Spleen (tissue), 11 donors: ENCODE measurements at regions not wholly inside any gene's neighbourhood (a gene's known extent, or its start where the extent isn't known, plus 50 kb on each side); places are given as distances from the start of the nearest gene placed in this dataset.

Experiments used
- DNase-seq: peaks from one replicate; pipeline ENCODE4 v3.0.0-alpha.2; 2020
- H3K27ac ChIP-seq, 8 donors: fragments of 200-600 bp; sonication (generic) in 7 of 8; 1 replicate in 4 of 8; 2 replicates in 4 of 8; pipeline versions ENCODE4 v1.5.0 to v1.8.0; 2016 to 2021; ENCODE audit warnings: inconsistent platforms in 4 of 8, mild to moderate bottlenecking in 4 of 8, moderate library complexity in 1 of 8
- H3K27me3 ChIP-seq, 7 donors: fragments of 200-600 bp; sonication (generic) in 6 of 7; replicated peaks in 1 of 7; 1 replicate in 4 of 7; 2 replicates in 3 of 7; pipeline versions ENCODE4 v1.5.0 to v1.8.0; 2016 to 2021; ENCODE audit warnings: inconsistent platforms in 3 of 7, mild to moderate bottlenecking in 1 of 7
- H3K36me3 ChIP-seq, 6 donors: fragments of 200-600 bp; sonication (generic) in 5 of 6; 1 replicate in 4 of 6; 2 replicates in 2 of 6; pipeline versions ENCODE4 v1.5.0 to v1.8.0; 2016 to 2021; ENCODE audit warnings: inconsistent platforms in 2 of 6
- H3K4me1 ChIP-seq, 6 donors: fragments of 200-600 bp; sonication (generic) in 5 of 6; 1 replicate in 3 of 6; 2 replicates in 3 of 6; pipeline versions ENCODE4 v1.5.0 to v1.8.0; 2016 to 2021; ENCODE audit warnings: inconsistent platforms in 3 of 6
- H3K4me3 ChIP-seq, 8 donors: fragments of 200-600 bp; sonication (generic) in 7 of 8; 1 replicate in 4 of 8; 2 replicates in 4 of 8; pipeline versions ENCODE4 v1.5.0 to v1.8.0; 2016 to 2021; ENCODE audit warnings: inconsistent platforms in 4 of 8, mild to moderate bottlenecking in 4 of 8, moderate library complexity in 2 of 8
- H3K9me3 ChIP-seq, 8 donors: fragments of 200-600 bp; sonication (generic) in 7 of 8; 1 replicate in 4 of 8; 2 replicates in 4 of 8; pipeline versions ENCODE4 v1.5.0 to v1.8.0; 2016 to 2021; ENCODE audit warnings: inconsistent platforms in 4 of 8
- CTCF ChIP-seq, 11 experiments: fragments of 200-600 bp in 7 of 11; fragments of 450-650 bp in 4 of 11; sonication (generic) in 4 of 11; IDR thresholded peaks in 8 of 11; conservative IDR thresholded peaks in 3 of 11; 1 replicate in 7 of 11; 2 replicates in 4 of 11; pipeline versions ENCODE4 v1.4.0 to v1.8.0; 2016 to 2021; ENCODE audit warnings: antibody characterized with exemption in 11 of 11, inconsistent platforms in 4 of 11, mild to moderate bottlenecking in 1 of 11
- POLR2A ChIP-seq, 3 donors: fragments of 450-650 bp; IDR thresholded peaks; one replicate each; pipeline ENCODE4 v1.5.1; 2017; ENCODE audit warnings: antibody characterized with exemption in 3 of 3, mild to moderate bottlenecking in 1 of 3
- POLR2AphosphoS5 ChIP-seq, 3 donors: sonication (generic); formaldehyde crosslinking; IDR thresholded peaks; one replicate each; pipeline ENCODE4 v1.5.1; 2017; ENCODE audit warnings: antibody characterized with exemption in 3 of 3
- WGBS, 5 donors: extraction: QIAGEN DNeasy Blood & Tissue Kit in 3 of 5; methylation state at CpG; one replicate each; pipeline versions ENCODE4 v1.1.5 to v1.1.7; 2013 to 2018; 5-methylcytosine and 5-hydroxymethylcytosine counted together
- intact Hi-C: fragments of 100-400 bp; cut with DNase I; formaldehyde crosslinking; loops from one replicate; pipeline ENCODE4 v1.15.0; 2023; ENCODE audit warnings: low total_unique reads
- donor health status: healthy with polysubstance abuse.
- donor health status: DM: no; HTN: no; CAD: no; lungs with moderate emphysema.
- donor health status: DM: no; HTN: no; CAD: no.
- donor health status: Bipolar disorder and iron deficiency.
- donor health status: healthy.
- donor health status: DM: no; HTN: no; CAD: no.
- donor health status: DM: yes; HTN: yes; CAD: no.

- WGBS, 5 donors = 89 to 98% (median 97%) methylated on average over 2 of the region's 2 CpGs
- no peak for TF ChIP-seq POLR2A (IDR thresholded peaks at IDR 0.05)
- no peak for TF ChIP-seq POLR2AphosphoS5 (IDR thresholded peaks at IDR 0.05)
- TF ChIP-seq CTCF (IDR thresholded peaks at IDR 0.05 in 8 of 11, conservative IDR thresholded peaks at IDR 0.05 in 3 of 11) = no peak
- intact Hi-C loops = no loop called here
Observed at GRCh38 chr9:28678097-28678496, 1104.8 kb upstream of the C9orf72 start.

DNA sequence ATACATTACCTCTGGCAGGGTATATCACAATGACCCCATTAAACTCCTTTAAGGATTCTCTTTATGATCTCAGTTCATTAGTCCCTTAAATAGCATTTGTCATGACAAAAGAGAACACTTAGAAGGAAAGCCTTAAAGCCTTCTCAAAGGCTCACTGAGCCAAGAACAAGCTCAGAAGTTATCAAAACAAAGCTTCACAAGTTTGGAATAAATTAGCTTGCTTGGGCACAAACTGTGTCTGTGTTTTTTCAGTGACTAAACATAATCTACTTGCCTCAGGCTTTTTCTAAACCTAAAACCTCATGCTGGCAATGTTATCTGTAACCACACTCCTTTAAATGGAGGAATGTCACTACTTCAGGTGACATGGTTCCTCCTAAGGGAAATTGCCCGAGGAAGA, 1114.9 kb upstream of the C9orf72 start:
- Histone ChIP-seq H3K36me3 (no peaks in the 10 kb centered on the region), H3K9me3 (peaks cover 0 to 18% (median 0%) of the 10 kb centered on the region in 8 donors), H3K27ac (no peak overlapping the region), H3K27me3 (no peaks in the 10 kb centered on the region), H3K4me1 (no peaks in the 10 kb centered on the region), H3K4me3 (no peak overlapping the region)
- no peak for DNase-seq
- WGBS, 5 donors = 42 to 76% (median 46%) methylated on average over 1 of the region's 1 CpG
- TF ChIP-seq CTCF (IDR thresholded peaks at IDR 0.05 in 8 of 11, conservative IDR thresholded peaks at IDR 0.05 in 3 of 11) (no peak), POLR2AphosphoS5 (IDR thresholded peaks at IDR 0.05) (no peak), POLR2A (IDR thresholded peaks at IDR 0.05) (no peak)
- intact Hi-C loops = no loop called here

More at GRCh38 chr9:28678097-28678496, 1104.8 kb upstream of the C9orf72 start:
- Histone ChIP-seq H3K9me3 (no peaks in the 10 kb centered on the region), H3K36me3 (no peaks in the 10 kb centered on the region), H3K27me3 (no peaks in the 10 kb centered on the region), H3K27ac (no peak overlapping the region), H3K4me1 (no peaks in the 10 kb centered on the region), H3K4me3 (no peak overlapping the region)
- DNase-seq = no peak

- Histone ChIP-seq H3K4me3 (no peak overlapping the region), H3K27me3 (no peaks in the 10 kb centered on the region), H3K4me1 (no peaks in the 10 kb centered on the region), H3K9me3 (peaks cover 0 to 7% (median 0%) of the 10 kb centered on the region in 8 donors), H3K36me3 (no peaks in the 10 kb centered on the region), H3K27ac (no peak overlapping the region)
- 81 to 93% (median 88%) methylated on average over 8 of the region's 8 CpGs for WGBS, 5 donors
- no peak for DNase-seq
- intact Hi-C loops = no loop called here
- TF ChIP-seq CTCF (IDR thresholded peaks at IDR 0.05 in 8 of 11, conservative IDR thresholded peaks at IDR 0.05 in 3 of 11) (no peak), POLR2A (IDR thresholded peaks at IDR 0.05) (no peak), POLR2AphosphoS5 (IDR thresholded peaks at IDR 0.05) (no peak)
Observed at GRCh38 chr9:28692012-28692411, 1118.7 kb upstream of the C9orf72 start.

DNA sequence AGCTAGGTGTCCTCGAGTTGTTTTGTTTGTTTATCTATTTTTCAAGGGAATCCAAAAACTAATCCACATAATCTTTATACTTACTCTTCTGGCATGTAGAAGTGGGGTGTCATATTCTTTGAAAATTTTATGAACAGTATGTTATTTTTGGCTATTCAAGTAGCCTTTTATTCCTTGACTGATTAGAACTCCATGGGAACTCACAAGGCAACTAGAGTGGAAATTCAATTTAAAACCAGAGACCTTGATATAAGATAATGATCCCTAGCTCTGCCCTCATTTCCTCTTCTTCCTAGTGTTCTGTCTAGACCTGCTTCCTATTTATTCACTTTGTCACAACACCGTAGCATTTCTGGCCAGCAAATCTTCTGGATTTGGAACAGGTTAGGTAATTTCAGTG, 1123.7 kb upstream of the C9orf72 start:
- 31 to 39% (median 35%) methylated on average over 2 of the region's 2 CpGs for WGBS, 5 donors
- H3K36me3 ChIP-seq = no peaks in the 10 kb centered on the region
- no peak overlapping the region for H3K27ac ChIP-seq
- intact Hi-C loops = no loop called here
- no peaks in the 10 kb centered on the region for H3K27me3 ChIP-seq
- peaks cover 0 to 43% (median 29%) of the 10 kb centered on the region in 8 donors for H3K9me3 ChIP-seq
- DNase-seq = no peak
- no peaks in the 10 kb centered on the region for H3K4me1 ChIP-seq
- TF ChIP-seq POLR2A (IDR thresholded peaks at IDR 0.05) (no peak), CTCF (IDR thresholded peaks at IDR 0.05 in 8 of 11, conservative IDR thresholded peaks at IDR 0.05 in 3 of 11) (no peak), POLR2AphosphoS5 (IDR thresholded peaks at IDR 0.05) (no peak)
- H3K4me3 ChIP-seq = no peak overlapping the region
